ENCODE measurements at regions not wholly inside any gene's neighbourhood (a gene's known extent, or its start where the extent isn't known, plus 50 kb on each side); places are given as distances from the start of the nearest gene placed in this dataset.

- Histone ChIP-seq H3K79me2 (ENCODE audit: insufficient read depth, low read length) (no peaks in the 10 kb centered on the region), H4K20me1 (ENCODE audit: insufficient read depth, low read length) (no peaks in the 10 kb centered on the region), H3K36me3 (ENCODE audit: insufficient read depth, low read length) (no peaks in the 10 kb centered on the region), H3K4me3 (ENCODE audit: low read depth in 1 of 2, low read length in 2 of 2) (no peak overlapping the region), H2AFZ (ENCODE audit: low read depth, low read length) (no peak overlapping the region), H3K27ac (ENCODE audit: low read length) (no peak overlapping the region), H3K9ac (ENCODE audit: low read depth, low read length) (no peak overlapping the region), H3K4me1 (ENCODE audit: insufficient read depth, low read length) (no peaks in the 10 kb centered on the region), H3K27me3 (ENCODE audit: insufficient read depth, low read length, poor library complexity) (no peaks in the 10 kb centered on the region), H3K9me3 (ENCODE audit: insufficient read depth, low read length, severe bottlenecking) (no peaks in the 10 kb centered on the region), H3K4me2 (ENCODE audit: insufficient read depth, low read length) (no peak overlapping the region)
- DNase-seq (no peak), ATAC-seq (ENCODE audit: insufficient read depth, low read depth) (no peak)
- TF ChIP-seq EZH2 (IDR thresholded peaks at IDR 0.05; ENCODE audit: borderline replicate concordance, low read depth, low read length, severe bottlenecking): no peak
- TF ChIP-seq, protein P1, sequence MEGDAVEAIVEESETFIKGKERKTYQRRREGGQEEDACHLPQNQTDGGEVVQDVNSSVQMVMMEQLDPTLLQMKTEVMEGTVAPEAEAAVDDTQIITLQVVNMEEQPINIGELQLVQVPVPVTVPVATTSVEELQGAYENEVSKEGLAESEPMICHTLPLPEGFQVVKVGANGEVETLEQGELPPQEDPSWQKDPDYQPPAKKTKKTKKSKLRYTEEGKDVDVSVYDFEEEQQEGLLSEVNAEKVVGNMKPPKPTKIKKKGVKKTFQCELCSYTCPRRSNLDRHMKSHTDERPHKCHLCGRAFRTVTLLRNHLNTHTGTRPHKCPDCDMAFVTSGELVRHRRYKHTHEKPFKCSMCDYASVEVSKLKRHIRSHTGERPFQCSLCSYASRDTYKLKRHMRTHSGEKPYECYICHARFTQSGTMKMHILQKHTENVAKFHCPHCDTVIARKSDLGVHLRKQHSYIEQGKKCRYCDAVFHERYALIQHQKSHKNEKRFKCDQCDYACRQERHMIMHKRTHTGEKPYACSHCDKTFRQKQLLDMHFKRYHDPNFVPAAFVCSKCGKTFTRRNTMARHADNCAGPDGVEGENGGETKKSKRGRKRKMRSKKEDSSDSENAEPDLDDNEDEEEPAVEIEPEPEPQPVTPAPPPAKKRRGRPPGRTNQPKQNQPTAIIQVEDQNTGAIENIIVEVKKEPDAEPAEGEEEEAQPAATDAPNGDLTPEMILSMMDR (IDR thresholded peaks at IDR 0.05; ENCODE audit: borderline replicate concordance, extremely low read depth, low read length, poor library complexity, severe bottlenecking): no peak
Observed at GRCh38 chr3:106281221-106281620, 412.4 kb upstream of the CBLB start.

- no peak for TF ChIP-seq EZH2 (IDR thresholded peaks at IDR 0.05; ENCODE audit: borderline replicate concordance, low read depth, low read length, severe bottlenecking)
- TF ChIP-seq, protein P1 (IDR thresholded peaks at IDR 0.05; ENCODE audit: borderline replicate concordance, extremely low read depth, low read length, poor library complexity, severe bottlenecking): no peak
Observed at GRCh38 chr3:106282943-106283342, 414.1 kb upstream of the CBLB start.

DNA sequence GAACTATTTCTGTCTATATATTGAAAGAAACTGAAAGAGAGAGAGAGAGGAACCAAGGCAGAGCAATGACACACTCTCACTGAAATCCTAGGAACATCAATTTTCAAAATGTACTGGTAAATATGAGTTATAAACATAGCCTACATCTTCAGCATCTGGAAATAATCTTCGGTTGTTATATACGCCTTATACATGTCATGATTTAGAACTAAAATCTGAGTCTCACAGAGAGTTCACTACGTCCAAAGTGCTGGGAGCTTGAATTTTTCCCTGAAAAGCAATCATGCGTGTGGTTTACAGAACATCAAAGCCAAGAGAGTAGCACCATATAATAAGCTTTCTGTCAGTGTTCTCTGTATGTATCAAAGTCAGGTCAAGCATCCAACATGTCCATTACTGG is 420.0 kb upstream of the CBLB start:
- Histone ChIP-seq H3K27me3 (ENCODE audit: insufficient read depth, low read length, poor library complexity) (no peaks in the 10 kb centered on the region), H3K4me3 (ENCODE audit: low read depth in 1 of 2, low read length in 2 of 2) (no peak overlapping the region), H4K20me1 (ENCODE audit: insufficient read depth, low read length) (no peaks in the 10 kb centered on the region), H3K4me2 (ENCODE audit: insufficient read depth, low read length) (no peak overlapping the region), H2AFZ (ENCODE audit: low read depth, low read length) (no peak overlapping the region), H3K9me3 (ENCODE audit: insufficient read depth, low read length, severe bottlenecking) (no peaks in the 10 kb centered on the region), H3K27ac (ENCODE audit: low read length) (no peak overlapping the region), H3K36me3 (ENCODE audit: insufficient read depth, low read length) (no peaks in the 10 kb centered on the region), H3K79me2 (ENCODE audit: insufficient read depth, low read length) (no peaks in the 10 kb centered on the region), H3K4me1 (ENCODE audit: insufficient read depth, low read length) (no peaks in the 10 kb centered on the region), H3K9ac (ENCODE audit: low read depth, low read length) (no peak overlapping the region)
- ATAC-seq (ENCODE audit: insufficient read depth, low read depth): no peak
- no peak for DNase-seq
- TF ChIP-seq EZH2 (IDR thresholded peaks at IDR 0.05; ENCODE audit: borderline replicate concordance, low read depth, low read length, severe bottlenecking): no peak
- TF ChIP-seq, protein P1 (IDR thresholded peaks at IDR 0.05; ENCODE audit: borderline replicate concordance, extremely low read depth, low read length, poor library complexity, severe bottlenecking): no peak

More at GRCh38 chr3:106282943-106283342, 414.1 kb upstream of the CBLB start:
- H3K79me2 ChIP-seq (ENCODE audit: insufficient read depth, low read length): no peaks in the 10 kb centered on the region
- H3K9ac ChIP-seq (ENCODE audit: low read depth, low read length): no peak overlapping the region
- no peak overlapping the region for H3K4me2 ChIP-seq (ENCODE audit: insufficient read depth, low read length)
- H3K4me1 ChIP-seq (ENCODE audit: insufficient read depth, low read length): no peaks in the 10 kb centered on the region
- no peak overlapping the region for H2AFZ ChIP-seq (ENCODE audit: low read depth, low read length)
- H3K27me3 ChIP-seq (ENCODE audit: insufficient read depth, low read length, poor library complexity): no peaks in the 10 kb centered on the region
- H4K20me1 ChIP-seq (ENCODE audit: insufficient read depth, low read length): no peaks in the 10 kb centered on the region
- DNase-seq: no peak
- H3K27ac ChIP-seq (ENCODE audit: low read length): no peak overlapping the region
- no peak overlapping the region for H3K4me3 ChIP-seq (ENCODE audit: low read depth in 1 of 2, low read length in 2 of 2)
- H3K36me3 ChIP-seq (ENCODE audit: insufficient read depth, low read length): no peaks in the 10 kb centered on the region
- no peaks in the 10 kb centered on the region for H3K9me3 ChIP-seq (ENCODE audit: insufficient read depth, low read length, severe bottlenecking)
- ATAC-seq (ENCODE audit: insufficient read depth, low read depth): no peak
